HCEC 1CT (cell line): ENCODE measurements at regions not wholly inside any gene's neighbourhood (a gene's known extent, or its start where the extent isn't known, plus 50 kb on each side); places are given as distances from the start of the nearest gene placed in this dataset.

Source experiments
- DNase-seq: peaks from one replicate; pipeline ENCODE4 v3.0.0-alpha.2; 2017

- no peak for DNase-seq
Measured at GRCh38 chr20:53713328-53714056, 119.9 kb upstream of the ZNF217 start.

DNA sequence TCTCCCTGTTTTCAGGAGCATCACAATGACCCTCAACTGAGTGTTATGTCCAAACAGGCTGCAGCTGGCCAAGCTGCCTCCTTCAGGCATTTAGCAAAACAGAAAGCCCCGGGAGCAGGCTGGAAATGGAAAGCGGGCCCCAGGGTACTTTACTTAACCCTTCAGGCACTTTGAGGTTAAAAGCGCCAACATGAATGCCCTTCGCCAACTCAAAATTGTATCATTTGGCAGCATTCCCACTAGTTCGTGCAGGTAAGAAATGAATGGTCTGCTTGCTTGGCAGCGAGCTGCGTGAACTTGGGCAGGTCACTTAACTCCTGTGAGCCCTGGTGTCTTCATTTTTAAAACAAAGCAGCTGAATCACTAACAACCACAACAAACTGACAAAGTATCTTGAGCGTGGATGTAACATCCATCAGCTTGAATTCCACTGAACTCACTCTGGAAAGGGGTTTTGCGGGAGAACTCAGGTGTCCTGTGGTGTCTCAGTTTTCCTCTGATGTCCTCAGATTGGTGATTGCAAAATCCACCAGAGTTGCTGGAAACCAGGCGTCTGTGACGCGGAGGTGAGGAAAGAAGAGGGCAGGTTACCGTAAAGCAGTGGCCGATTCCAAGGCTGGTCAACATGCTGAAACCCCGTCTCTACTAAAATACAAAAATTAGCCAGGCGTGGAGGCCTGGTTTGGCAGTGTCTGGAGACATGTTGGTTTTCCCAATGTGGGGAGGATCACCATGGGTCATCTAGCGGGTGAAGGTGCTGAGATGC, 118.8 kb upstream of the ZNF217 start:
- no peak for DNase-seq

DNA sequence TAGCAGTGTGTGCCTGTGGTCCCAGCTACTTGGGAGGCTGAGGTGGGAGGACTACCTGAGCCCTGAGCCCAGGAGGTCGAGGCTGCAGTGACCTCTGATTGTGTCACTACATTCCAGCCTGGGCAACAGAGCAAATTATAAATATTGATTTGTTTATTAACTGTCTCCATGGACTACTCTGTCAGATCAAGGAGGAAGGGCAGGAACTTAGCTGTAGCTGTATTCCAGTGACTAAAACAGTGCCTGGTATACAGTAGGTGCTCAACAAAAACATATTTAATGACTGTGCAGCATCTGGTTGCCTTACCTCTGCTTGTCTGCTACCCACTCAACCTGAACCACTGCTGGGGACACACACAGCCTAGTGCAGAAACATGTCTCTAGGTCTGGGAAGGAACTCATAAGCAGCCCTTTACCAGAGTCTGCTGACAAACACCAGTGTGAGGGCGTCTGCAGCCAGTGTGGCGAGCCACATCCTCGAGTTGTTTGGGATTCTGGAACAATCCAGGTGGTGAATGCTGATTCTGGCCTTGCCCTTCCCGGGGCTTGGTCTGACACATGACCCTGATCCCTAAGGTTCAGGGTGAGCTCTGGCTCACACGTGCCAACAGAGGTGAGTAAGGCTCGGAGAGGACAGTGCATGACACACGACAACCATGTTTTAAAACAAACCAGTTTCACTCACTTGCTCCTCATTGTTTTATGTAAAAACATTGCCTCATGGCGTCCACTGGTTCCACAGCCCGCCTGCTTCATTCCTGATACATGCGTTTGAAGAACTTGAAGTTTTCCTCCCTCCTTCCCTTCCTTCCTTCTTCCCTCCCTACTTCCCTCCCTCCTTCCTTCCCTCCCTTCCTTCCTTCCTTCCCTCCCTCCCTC, 117.9 kb upstream of the ZNF217 start:
- DNase-seq: no peak

DNA sequence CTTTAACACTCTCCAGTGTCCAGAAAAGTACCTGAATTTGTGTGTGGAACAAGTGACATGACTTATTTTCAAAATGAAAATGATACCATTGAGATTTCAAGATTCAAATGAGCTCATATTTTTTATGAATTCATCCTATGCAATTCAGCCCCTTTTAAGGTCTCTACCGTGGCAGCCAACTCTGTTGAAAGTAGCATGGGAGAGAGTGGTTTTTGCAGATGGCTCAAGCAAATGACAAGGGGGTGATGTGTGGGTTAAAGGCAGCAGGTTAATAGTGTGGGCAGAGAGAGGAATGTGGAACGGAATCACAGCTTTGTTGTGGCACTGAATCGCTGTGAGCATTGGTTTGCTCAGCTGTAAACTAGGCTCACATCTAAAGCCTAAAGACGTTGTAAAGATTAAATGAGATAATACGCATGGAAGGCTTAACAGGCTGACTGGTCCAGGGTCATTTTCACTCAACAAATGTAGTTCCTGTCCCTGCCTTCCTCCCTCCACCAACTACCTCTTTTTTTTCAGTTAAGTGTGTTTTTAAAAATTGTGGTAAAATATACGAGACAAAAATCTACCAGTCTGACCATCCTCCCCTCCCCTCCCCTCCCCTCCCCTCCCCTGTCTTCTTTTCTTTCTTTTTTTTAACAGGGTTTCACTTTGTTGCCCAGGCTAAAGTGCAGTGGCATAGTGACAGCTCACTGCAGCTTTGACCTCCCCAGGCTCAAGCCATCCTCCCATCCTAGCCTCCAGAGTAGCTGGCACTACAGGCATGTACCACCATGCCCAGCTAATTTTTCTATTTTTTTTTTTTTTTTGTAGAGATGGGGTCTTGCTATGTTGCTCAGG, 114.7 kb upstream of the ZNF217 start:
- DNase-seq: peak; percentile 68

DNA sequence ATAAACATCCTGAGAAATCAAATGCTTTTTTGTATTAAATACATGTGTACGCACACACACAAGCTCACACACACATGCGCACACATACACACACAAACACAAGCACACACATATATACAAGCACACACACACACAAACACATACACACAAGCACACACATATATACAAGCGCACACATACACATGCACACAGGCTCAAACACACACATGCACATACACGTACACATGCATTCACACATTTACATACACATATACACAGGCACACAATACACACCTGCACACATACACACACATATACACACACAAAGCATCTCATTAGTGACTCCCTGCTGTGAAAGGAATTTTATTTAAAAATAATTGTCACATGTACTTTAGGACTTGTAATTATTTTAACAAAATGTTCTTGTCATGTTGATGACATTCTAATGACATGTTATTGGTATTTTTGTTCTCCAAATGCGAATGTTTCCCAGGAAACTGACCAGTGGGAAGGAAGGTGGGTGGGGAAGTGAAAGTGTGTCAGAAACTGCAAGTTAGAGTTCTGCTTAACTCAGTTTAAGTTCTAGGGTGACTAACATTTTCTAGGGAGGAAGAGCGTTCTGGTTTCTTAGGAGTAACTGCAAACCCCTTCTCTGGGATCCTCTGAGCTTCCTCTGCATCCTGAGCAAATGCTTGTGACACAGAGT, 113.9 kb upstream of the ZNF217 start:
- DNase-seq: peak; percentile 58

- peak; percentile 43 for DNase-seq
Measured at GRCh38 chr20:53706466-53707370, 113.1 kb upstream of the ZNF217 start.

DNA sequence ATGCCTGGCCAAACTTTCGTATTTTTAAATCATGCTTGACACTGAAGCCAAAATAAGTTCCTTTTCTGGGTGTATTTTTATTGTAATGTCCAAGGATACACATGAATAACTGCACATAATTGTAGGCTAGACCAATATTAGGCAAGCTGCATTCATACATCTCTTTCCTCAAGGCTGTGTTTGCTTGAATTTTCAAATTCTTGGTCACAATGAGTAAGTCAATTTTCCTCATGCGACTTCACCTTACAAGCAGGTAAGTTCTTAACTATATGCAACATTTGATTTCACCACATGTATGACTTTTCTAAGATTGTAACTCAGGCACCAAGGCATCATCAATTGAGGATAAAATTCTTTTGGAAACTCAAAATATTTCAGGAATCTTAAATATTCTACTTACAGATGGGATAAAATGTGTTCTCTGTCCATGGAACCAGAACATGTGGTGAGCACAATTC, 112.4 kb upstream of the ZNF217 start:
- DNase-seq: peak; percentile 26

- DNase-seq: no peak
Measured at GRCh38 chr20:53702617-53703016, 109.0 kb upstream of the ZNF217 start.

DNA sequence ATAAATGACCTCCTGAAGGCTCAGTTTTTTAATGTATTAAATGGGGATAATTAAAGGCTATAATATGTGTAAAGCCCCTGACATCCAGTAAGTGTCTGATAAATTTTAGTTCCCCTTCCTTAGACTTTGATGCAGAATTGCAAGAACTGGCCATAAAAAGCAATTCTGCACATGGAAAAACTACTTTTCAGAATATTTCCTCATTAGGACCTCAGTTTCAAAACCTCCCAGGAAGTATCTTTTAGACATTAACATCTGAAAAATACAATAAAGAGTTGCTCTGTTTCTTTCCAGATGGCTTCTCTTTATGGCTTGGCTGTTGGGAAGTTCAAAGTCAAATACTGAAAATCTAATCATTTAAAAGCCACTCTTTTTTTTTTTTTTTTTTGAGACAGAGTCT, 106.3 kb upstream of the ZNF217 start:
- no peak for DNase-seq

DNA sequence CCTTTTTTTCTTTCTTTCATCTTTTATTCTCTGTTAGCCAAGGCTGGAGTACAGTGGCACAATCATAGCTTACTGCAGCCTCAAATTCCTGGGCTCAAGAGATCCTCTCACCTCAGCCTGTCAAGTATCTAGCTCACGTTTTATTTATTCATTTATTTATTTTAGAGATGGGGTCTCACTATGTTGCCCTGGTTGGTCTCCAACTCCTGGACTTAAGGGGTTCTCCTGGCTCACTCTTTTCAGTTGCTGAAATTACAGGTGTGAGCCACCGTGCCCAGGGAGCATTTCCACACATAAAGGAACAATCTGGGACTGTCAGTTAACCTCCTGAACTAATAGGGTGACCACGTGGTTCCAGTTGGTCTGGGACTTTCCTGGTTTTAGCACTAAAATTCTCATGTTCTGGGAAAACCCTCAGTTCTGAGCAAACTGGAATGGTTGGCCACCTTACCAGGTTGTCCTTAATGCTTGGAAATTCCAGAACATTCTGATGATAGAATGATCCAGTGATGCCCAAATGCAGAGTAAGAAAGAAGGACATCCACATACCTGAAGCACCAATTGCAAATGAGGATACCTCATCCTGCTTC, 105.5 kb upstream of the ZNF217 start:
- DNase-seq: no peak

DNA sequence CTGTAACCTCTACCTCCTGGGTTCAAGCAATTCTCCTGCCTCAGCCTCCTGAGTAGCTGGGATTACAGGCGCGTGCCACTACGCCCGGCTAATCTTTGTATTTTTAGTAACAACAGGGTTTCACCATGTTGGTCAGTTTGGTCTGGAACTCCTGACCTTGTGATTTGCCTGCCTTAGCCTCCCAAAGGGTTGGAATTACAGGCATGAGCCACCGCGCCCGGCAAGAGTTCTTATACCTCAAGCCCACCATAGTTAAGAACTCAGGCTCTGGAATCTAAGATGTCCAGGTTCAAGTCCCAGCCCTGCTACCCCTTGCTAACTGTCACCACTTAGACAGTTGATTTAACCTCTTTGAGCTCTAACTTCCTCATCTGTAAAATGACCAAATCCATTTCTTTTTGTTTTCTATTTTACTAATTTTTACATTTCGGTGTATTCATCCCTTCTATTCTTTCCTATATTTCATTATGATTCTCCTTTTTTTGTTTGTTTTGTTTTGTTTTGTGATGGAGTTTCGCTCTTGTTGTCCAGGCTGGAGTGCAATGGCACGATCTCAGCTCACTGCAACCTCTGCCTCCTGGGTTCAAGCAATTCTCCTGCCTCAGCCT, 104.8 kb upstream of the ZNF217 start:
- DNase-seq: no peak

DNA sequence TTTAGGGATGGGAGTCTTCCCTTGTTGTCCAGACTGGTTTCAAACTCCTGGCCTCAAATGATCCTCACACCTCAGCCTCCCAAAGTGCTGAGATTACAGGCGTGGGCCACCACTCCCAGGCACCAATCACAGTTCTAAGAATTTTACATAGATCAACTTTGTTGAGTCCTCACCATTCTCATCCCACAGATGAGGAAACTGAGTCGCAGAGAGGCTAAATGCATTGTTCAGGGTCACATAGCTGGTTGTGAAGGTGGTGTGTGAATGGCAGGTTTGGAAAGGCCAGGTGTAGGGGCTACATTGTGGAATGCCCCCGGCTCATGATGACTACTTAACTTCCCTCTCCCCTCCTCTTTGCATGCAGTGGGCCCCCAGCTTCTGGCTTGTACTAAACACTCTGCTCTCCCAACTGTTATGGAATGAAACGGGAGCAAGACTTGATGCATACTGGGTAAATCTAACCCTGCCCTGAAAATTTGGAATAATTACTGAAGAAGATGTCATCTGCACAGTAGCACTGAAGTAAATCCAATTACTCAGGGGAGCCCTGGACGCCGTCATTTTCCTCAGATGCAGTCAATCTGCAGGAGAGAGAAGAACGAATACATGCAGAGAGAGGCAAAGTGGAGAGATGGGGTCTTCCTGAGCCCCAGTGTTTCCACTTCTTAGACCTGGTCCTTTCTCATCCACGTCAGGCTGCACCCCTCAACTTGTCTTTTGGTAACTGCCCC, 102.3 kb upstream of the ZNF217 start:
- no peak for DNase-seq

- DNase-seq: no peak
Measured at GRCh38 chr20:53693262-53693871, 99.7 kb upstream of the ZNF217 start.

DNA sequence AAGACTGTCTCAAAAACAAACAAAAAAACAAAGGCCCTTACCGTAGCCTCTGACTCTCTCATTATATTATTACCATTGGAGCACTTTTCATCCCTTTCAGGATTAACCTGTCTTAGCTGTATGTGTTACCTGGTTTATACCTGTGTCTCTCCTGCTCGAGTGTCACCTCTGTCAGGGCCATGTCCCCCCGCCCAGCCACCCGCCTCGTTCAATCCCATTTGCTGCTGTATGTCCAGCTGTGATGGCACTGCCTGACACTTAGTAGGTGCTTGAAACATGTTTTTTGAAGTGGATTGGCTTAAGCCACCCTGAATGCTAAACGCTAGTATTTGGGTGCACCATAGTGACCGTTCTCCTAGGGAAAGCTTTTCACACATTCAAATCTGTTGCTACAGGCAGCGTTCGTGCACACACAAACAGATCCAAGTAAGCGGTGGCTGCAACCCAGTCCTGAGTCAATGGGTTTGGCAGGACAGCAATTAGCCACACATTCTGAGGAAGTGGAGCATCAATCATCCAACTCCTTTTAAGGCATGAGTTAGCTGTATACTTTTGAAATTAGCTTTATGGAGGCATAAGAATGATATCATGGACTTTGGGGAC, 98.9 kb upstream of the ZNF217 start:
- DNase-seq: peak; percentile 69

GRCh38 chr20:53691811-53692192, 98.2 kb upstream of the ZNF217 start:
- no peak for DNase-seq

GRCh38 chr20:53691060-53691810, 97.6 kb upstream of the ZNF217 start:
- no peak for DNase-seq

DNA sequence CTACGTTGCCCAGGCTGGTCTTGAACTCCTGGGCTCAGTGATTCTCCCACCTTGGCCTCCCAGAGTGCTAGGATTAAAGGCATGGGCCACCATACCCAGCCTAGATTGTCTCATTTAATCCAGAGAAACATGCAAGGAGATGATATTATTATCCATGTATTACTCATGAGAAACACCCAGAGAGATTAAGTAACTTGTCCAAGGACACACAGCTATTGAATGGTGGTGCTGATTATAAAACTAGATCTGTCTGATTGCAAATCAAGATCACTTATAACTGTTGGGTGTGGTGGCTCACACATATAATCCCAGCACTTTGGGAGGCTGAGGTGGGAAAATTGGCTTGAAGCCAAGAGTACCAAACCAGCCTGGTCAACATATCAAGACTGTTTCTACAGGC, 94.4 kb upstream of the ZNF217 start:
- no peak for DNase-seq
